Transverse colon (tissue), 4 donors: ENCODE measurements at regions not wholly inside any gene's neighbourhood (a gene's known extent, or its start where the extent isn't known, plus 50 kb on each side); places are given as distances from the start of the nearest gene placed in this dataset.

Experiments used
- EP300 ChIP-seq: sonication (generic); formaldehyde crosslinking; IDR thresholded peaks from one replicate; pipeline ENCODE4 v1.6.1; 2017; ENCODE audit warnings: antibody characterized with exemption, low read depth
- POLR2A ChIP-seq: fragments of 450-650 bp; IDR thresholded peaks from one replicate; pipeline ENCODE4 v1.6.1; 2016; ENCODE audit warnings: antibody characterized with exemption, mild to moderate bottlenecking, moderate library complexity
- POLR2AphosphoS5 ChIP-seq, 3 donors: sonication (generic); formaldehyde crosslinking; IDR thresholded peaks; one replicate each; pipeline ENCODE4 v1.6.1; 2016; ENCODE audit warnings: antibody characterized with exemption in 3 of 3
- TF ChIP-seq, protein P1 (sequence below), 5 experiments: fragments of 200-600 bp in 3 of 5; fragments of 450-650 bp in 2 of 5; sonication (generic) in 3 of 5; IDR thresholded peaks; 1 replicate in 2 of 5; 2 replicates in 3 of 5; pipeline ENCODE4 v1.5.1; 2016 to 2017; ENCODE audit warnings: antibody characterized with exemption in 5 of 5, inconsistent platforms in 3 of 5, mild to moderate bottlenecking in 2 of 5, moderate library complexity in 1 of 5

DNA sequence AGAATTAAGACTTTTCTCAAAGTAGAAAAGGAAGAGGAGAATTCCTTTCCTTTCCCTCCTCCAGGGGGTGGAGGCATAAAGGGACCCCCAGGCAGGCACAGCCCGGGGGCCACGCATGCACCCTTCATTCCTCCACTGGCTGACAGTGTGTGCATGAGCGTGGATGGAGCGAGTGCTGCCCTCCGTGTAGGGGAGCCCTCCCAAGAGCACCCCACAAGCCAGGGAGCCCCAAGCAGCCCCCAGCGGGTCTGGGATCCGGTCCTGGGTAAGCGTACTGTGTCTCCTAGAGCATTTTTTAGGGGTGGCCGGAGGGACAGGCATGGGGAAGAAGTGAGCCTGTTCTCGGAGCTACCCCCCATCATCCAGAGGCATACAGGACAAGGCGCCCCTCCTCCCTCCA lies 120.5 kb downstream of the SIK1 start:
- TF ChIP-seq, protein P1, sequence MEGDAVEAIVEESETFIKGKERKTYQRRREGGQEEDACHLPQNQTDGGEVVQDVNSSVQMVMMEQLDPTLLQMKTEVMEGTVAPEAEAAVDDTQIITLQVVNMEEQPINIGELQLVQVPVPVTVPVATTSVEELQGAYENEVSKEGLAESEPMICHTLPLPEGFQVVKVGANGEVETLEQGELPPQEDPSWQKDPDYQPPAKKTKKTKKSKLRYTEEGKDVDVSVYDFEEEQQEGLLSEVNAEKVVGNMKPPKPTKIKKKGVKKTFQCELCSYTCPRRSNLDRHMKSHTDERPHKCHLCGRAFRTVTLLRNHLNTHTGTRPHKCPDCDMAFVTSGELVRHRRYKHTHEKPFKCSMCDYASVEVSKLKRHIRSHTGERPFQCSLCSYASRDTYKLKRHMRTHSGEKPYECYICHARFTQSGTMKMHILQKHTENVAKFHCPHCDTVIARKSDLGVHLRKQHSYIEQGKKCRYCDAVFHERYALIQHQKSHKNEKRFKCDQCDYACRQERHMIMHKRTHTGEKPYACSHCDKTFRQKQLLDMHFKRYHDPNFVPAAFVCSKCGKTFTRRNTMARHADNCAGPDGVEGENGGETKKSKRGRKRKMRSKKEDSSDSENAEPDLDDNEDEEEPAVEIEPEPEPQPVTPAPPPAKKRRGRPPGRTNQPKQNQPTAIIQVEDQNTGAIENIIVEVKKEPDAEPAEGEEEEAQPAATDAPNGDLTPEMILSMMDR (IDR thresholded peaks at IDR 0.05), result no peak
- TF ChIP-seq POLR2A, result no peak
- TF ChIP-seq POLR2AphosphoS5 (IDR thresholded peaks at IDR 0.05), result no peak
- TF ChIP-seq EP300, result no peak
